Activated CD8-positive, alpha-beta T cell treated with anti-CD3 and anti-CD28 coated beads, Interleukin-2, amount 10 ng/mL, durations not matched to agents 7 days and 5 days (primary cell): ENCODE measurements at regions not wholly inside any gene's neighbourhood (a gene's known extent, or its start where the extent isn't known, plus 50 kb on each side); places are given as distances from the start of the nearest gene placed in this dataset.

Experiments used
- ATAC-seq: fragments of 150-1000 bp; cut with Tn5 transposase; one replicate; pipeline ENCODE4 v1.10.0; 2021; ENCODE audit warnings: moderate library complexity
- CTCF ChIA-PET: fragments of 350-600 bp; sonication (Branson Sonifier 250); formaldehyde crosslinking; loops from one replicate; lab custom pipeline; 2021; ENCODE audit warnings: antibody characterized with exemption; lab: Charles Lee
- POLR2A ChIA-PET: fragments of 350-600 bp; sonication (Branson Sonifier 250); formaldehyde crosslinking; loops from one replicate; lab custom pipeline; 2021; ENCODE audit warnings: antibody characterized with exemption; lab: Charles Lee
- DNase-seq: peaks from one replicate; pipeline ENCODE4 v3.0.0-alpha.2; 2020
- H3K27ac Mint-ChIP-seq: one replicate; pipeline ENCODE4 v1.8.0; 2021; ENCODE audit warnings: mild to moderate bottlenecking, mixed read lengths
- H3K27me3 Mint-ChIP-seq: one replicate; pipeline ENCODE4 v1.8.0; 2021; ENCODE audit warnings: low read depth, mixed read lengths
- H3K36me3 Mint-ChIP-seq: one replicate; pipeline ENCODE4 v1.8.0; 2021; ENCODE audit warnings: low read depth, mixed read lengths
- H3K4me1 Mint-ChIP-seq: one replicate; pipeline ENCODE4 v1.8.0; 2021; ENCODE audit warnings: low read depth, mixed read lengths
- H3K4me3 Mint-ChIP-seq: one replicate; pipeline ENCODE4 v1.8.0; 2021; ENCODE audit warnings: mild to moderate bottlenecking, mixed read lengths
- H3K9me3 Mint-ChIP-seq: one replicate; pipeline ENCODE4 v1.8.0; 2022; ENCODE audit warnings: mixed read lengths; ENCODE audit not compliant: insufficient read depth

DNA sequence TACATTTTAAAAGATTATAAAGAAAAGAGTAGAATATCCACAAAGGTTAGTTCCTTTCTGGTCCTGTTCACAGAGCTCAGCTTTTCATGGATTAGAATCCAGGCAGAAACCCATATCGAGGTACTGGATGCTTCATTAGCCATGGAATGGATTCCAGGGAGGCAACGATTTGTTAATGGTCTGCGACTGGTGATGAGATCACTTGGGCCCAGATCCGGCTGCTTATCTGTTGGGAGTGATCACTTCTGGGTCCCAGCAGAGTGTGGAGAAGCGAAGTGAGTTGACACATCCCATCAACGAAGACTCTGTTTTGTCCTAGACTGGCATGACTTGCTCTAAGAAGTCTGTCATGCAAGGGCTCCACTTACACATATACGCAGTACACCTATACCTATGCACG lies 165.8 kb downstream of the MAF start:
- ATAC-seq (no peak), DNase-seq (no peak)
- Mint-ChIP-seq H3K4me1 (no peaks in the 10 kb centered on the region), H3K27ac (no peak overlapping the region), H3K4me3 (no peak overlapping the region), H3K27me3 (no peaks in the 10 kb centered on the region), H3K36me3 (no peaks in the 10 kb centered on the region), H3K9me3 (no peaks in the 10 kb centered on the region)
- ChIA-PET POLR2A (no interaction called here), CTCF (no interaction called here)

DNA sequence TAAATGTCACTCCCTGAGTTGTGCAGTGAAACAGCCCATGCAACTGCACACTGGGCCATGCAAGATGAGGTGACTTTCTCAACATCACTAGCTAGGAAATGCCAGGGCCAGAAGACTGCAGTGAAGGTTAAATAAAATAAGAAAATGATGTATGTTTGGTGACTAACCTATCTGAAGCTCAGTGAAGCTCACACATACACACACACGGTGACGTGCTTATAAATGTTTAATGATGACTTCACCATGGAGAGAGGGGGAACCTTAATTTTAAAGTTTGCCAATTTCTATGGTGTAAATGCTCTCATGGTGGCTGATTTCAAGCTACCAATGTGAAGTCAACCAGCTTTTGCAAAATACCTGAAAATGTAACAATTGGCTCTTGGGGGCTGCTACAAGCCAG lies 166.4 kb downstream of the MAF start:
- ChIA-PET CTCF (no interaction called here), POLR2A (no interaction called here)
- Mint-ChIP-seq H3K27ac (no peak overlapping the region), H3K4me3 (no peak overlapping the region), H3K27me3 (no peaks in the 10 kb centered on the region), H3K36me3 (no peaks in the 10 kb centered on the region), H3K4me1 (no peaks in the 10 kb centered on the region), H3K9me3 (no peaks in the 10 kb centered on the region)
- ATAC-seq = no peak
- no peak for DNase-seq

DNA sequence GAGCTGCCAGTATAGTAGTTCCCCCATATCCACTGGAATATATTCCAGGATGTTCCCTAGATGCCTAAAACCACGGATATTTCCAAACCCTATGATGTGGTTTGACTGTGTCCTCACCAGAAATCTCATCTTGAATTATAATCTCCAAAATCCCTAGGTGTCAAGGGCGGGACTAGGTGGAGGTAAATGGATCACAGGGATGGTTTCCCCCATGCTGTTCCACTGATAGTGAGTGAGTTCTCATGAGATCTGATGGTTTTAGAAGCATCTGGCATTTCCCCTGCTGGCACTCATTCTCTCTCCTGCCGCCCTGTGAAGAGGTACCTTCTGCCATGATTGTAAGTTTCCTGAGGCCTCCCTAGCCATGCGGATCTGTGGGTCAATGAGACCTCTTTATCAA lies 168.6 kb downstream of the MAF start:
- Mint-ChIP-seq H3K4me3 (no peak overlapping the region), H3K27me3 (no peaks in the 10 kb centered on the region), H3K9me3 (no peaks in the 10 kb centered on the region), H3K27ac (no peak overlapping the region), H3K4me1 (no peaks in the 10 kb centered on the region), H3K36me3 (no peaks in the 10 kb centered on the region)
- ChIA-PET POLR2A (no interaction called here), CTCF (no interaction called here)
- DNase-seq = no peak
- no peak for ATAC-seq

DNA sequence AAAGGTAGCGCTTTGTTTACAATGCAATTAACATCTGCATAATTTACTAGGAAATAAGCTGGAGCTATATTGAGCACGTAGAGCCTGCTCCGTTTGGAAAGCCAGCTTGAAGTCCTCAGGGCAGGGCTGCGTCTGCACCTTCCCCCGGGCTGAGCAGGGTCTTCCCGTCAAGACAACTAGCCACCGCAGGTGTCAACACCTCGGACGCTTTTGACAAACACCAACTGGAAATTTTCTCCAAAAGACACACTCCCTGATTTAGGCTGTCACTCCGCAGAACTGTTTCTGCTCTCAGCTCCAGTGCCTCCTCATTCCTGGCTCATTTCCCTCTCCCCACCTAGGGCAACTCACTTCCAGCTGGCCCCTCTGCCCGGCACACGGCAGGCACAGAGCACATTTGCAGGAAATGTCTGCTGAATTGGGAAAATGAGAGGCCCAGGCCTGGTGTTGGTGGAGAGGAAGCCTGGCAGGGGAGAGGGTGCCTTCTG lies 170.3 kb downstream of the MAF start:
- POLR2A ChIA-PET = no interaction called here
- no peak overlapping the region for H3K27ac Mint-ChIP-seq
- DNase-seq = no peak
- CTCF ChIA-PET = no interaction called here
- no peak for ATAC-seq
- no peaks in the 10 kb centered on the region for H3K9me3 Mint-ChIP-seq
- no peaks in the 10 kb centered on the region for H3K4me1 Mint-ChIP-seq
- no peaks in the 10 kb centered on the region for H3K27me3 Mint-ChIP-seq
- H3K4me3 Mint-ChIP-seq = no peak overlapping the region
- no peaks in the 10 kb centered on the region for H3K36me3 Mint-ChIP-seq

DNA sequence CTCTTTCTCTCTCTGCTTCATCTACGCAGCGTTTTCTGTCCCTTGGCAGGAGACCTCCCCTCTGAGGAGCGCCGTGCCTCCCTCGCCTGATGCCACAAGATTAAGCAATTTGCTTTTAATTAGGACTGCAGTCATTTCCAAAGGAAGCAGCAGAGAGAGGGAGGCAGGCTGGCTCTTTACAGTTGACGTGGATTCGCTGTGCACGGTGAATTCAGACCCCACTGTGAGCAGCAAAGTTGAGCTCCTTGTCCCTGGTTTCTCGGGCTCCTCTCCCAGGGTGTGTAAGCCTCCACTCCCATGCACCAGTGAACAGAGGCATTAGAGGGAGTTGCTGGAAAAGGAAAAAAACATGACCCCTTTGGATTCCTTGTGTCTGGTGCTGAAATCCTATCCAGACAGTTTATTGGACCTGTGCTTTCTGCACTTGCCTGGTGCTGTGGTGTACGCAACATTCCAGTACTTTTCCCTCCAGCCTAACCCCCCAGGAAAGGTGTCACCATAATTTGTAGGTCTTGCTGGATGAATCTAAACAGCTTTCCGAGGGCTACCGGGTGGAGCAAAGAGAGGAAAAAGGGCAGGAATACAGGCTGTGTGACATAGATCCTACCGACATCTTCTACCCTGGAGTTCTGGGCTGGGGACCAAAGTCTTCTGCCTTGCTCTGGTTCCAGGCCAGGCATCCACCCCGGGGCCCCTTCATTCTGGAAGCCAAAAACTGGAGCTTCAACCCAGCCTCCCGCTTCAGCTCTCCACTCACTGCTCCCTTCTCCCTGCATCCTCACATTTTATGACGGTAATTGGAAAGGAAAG lies 171.0 kb downstream of the MAF start:
- Mint-ChIP-seq H3K27ac (no peak overlapping the region), H3K4me3 (no peak overlapping the region), H3K36me3 (no peaks in the 10 kb centered on the region), H3K9me3 (no peaks in the 10 kb centered on the region), H3K4me1 (no peaks in the 10 kb centered on the region), H3K27me3 (no peaks in the 10 kb centered on the region)
- ATAC-seq = no peak
- CTCF ChIA-PET = no interaction called here
- DNase-seq = no peak
- POLR2A ChIA-PET = no interaction called here

DNA sequence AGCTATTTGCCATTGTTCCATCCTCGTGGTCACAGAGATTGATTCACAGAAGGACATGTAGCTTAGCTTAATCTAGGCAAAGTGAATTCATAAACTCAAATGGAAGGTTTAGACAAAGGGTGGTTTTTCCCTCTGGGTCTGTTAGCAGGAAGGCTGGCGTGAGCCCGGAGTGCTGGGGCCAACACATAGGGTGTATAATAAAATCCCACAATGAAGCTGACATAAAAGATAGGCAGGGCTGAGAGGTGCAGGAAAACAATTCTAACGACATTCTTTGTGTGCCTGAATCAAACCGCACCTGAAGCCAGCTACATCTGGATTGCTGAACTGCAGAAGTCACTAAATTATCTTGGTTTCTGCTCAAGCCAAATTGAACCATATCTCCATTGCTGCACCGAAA lies 173.9 kb downstream of the MAF start:
- no peak for DNase-seq
- ATAC-seq = no peak
- Mint-ChIP-seq H3K36me3 (no peaks in the 10 kb centered on the region), H3K4me1 (no peaks in the 10 kb centered on the region), H3K27me3 (no peaks in the 10 kb centered on the region), H3K4me3 (no peak overlapping the region), H3K27ac (no peak overlapping the region), H3K9me3 (no peaks in the 10 kb centered on the region)
- CTCF ChIA-PET = interaction anchor here (0.7 to 1.2 kb wide), 2 partner anchors 10 to 13 kb away, joined by 3 to 4 read pairs; no protein-coding TSS in a partner anchor
- POLR2A ChIA-PET = no interaction called here

DNA sequence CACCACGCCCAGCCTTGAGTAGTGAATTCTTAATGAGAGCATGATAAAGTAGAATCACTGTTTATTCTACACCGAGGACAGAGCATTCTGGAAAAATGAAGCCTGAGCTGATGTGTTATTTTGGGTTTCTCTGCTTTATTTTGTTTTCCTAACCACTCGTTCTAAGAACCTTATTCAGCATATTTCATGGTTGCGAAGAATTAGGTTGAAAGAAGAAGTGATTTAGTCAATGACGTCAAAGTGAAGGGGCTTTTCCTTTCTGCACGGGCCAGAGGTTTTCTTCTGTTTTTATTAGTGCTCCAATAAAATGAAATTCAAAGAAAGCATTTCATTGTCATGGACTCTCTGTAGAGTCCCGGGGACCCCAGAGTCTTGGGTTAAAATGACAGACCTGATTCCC lies 178.5 kb downstream of the MAF start:
- DNase-seq = no peak
- Mint-ChIP-seq H3K9me3 (no peaks in the 10 kb centered on the region), H3K4me3 (no peak overlapping the region), H3K27me3 (peaks cover 2% of the 10 kb centered on the region), H3K36me3 (no peaks in the 10 kb centered on the region), H3K4me1 (peaks cover 1% of the 10 kb centered on the region), H3K27ac (no peak overlapping the region)
- CTCF ChIA-PET = no interaction called here
- POLR2A ChIA-PET = no interaction called here
- ATAC-seq = no peak

DNA sequence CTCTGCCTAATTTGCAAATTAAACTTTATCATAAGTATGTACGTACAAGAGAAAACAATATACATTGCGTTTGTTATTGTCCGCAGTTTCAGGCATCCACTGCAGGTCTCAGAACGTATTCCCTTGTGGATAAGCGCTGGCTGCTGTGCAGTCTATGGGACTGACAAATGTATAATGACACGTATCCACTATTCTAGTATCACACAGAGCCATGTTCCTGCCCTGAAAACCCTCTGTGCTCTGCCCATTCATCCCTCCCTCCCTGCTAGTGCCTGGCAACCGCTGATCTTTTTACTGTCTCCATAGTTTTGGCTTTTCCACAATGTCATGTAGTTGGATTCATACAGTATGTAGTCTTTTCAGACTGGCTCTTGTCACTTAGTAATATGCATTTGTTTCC lies 179.4 kb downstream of the MAF start:
- POLR2A ChIA-PET = no interaction called here
- Mint-ChIP-seq H3K27me3 (peaks cover 2% of the 10 kb centered on the region), H3K36me3 (no peaks in the 10 kb centered on the region), H3K9me3 (no peaks in the 10 kb centered on the region), H3K4me3 (no peak overlapping the region), H3K27ac (no peak overlapping the region), H3K4me1 (peaks cover 10% of the 10 kb centered on the region)
- ATAC-seq (no peak), DNase-seq (no peak)
- CTCF ChIA-PET = no interaction called here

- Mint-ChIP-seq H3K36me3 (no peaks in the 10 kb centered on the region), H3K27me3 (peaks cover 2% of the 10 kb centered on the region), H3K9me3 (no peaks in the 10 kb centered on the region), H3K4me1 (peaks cover 16% of the 10 kb centered on the region), H3K27ac (no peak overlapping the region), H3K4me3 (no peak overlapping the region)
- ChIA-PET CTCF (no interaction called here), POLR2A (no interaction called here)
- DNase-seq = no peak
- ATAC-seq = no peak
These were observed 180.0 kb downstream of the MAF start for GRCh38 chr16:79420493-79420892.

GRCh38 chr16:79419148-79419547 lies 181.4 kb downstream of the MAF start:
- no peaks in the 10 kb centered on the region for H3K9me3 Mint-ChIP-seq
- no peaks in the 10 kb centered on the region for H3K36me3 Mint-ChIP-seq
- H3K27me3 Mint-ChIP-seq = peaks cover 11% of the 10 kb centered on the region
- DNase-seq (no peak), ATAC-seq (no peak)
- POLR2A ChIA-PET = interaction anchor here (0.6 kb wide), 1 partner anchor 1309 kb away, joined by 3 read pairs; no protein-coding TSS in a partner anchor
- CTCF ChIA-PET = no interaction called here
- no peak overlapping the region for H3K4me3 Mint-ChIP-seq
- H3K27ac Mint-ChIP-seq = no peak overlapping the region
- H3K4me1 Mint-ChIP-seq = peaks cover 23% of the 10 kb centered on the region

DNA sequence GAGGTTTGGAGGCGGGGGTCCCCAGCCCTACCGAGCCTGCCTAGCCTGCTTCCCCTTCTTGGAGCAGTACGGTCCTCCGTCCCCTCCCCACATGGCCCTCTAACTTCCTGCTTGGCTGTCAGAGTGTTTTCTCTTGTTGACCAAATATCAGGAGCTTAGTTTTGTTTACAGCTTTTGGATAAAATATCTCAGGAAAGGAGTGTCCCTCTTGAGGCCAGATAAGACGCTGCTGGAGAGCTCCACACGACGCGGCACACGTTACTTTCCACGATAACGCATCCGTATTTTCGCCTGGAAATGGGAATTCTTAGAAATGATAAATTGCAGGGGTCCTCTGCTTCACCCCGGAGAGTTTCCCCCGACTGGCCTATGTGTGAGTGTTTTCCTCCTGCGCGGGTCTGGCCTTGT lies 182.9 kb downstream of the MAF start:
- Mint-ChIP-seq H3K36me3 (no peaks in the 10 kb centered on the region), H3K27me3 (peaks cover 11% of the 10 kb centered on the region), H3K9me3 (no peaks in the 10 kb centered on the region), H3K4me3 (no peak overlapping the region), H3K27ac (no peak overlapping the region), H3K4me1 (peaks cover 27% of the 10 kb centered on the region)
- ATAC-seq = no peak
- no peak for DNase-seq
- CTCF ChIA-PET = no interaction called here
- POLR2A ChIA-PET = no interaction called here

DNA sequence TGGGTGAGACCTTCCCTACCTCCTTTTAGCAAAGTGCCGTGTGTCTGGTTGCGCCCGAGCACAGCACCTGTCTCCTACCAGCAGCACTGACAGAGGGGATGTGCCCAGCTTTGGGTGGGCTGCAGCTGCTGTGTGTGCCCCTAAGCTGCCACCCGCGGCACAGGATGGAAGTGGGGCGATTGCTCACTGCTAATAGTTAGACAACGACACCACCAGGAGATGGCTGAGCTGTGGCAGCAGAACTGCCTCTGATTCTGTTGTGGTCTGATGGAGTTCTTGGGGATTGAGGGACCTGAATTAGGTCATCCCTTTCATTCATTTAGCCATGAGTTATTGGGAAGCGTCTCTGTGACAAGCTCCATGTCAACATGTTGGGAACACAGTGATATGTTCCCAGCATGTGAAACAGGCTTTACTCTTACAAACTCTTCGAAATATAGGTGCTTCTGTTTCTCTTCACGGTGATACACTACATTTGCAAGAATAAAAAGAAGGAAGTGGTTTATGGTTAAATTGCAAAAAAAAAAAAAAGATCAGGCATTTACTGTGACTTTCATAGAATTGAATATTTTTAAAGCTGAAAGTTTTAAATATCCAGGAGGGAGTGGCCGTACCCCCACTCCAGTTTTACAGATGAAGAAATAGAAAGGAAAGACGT lies 184.4 kb downstream of the MAF start:
- POLR2A ChIA-PET = interaction anchor here (0.7 kb wide), 1 partner anchor 194 kb away, joined by 3 read pairs; no protein-coding TSS in a partner anchor

More for the DNA sequence above, 184.4 kb downstream of the MAF start:
- Mint-ChIP-seq H3K27ac (peak overlapping the region; percentile 67), H3K4me3 (peak overlapping the region; percentile 44), H3K4me1 (peaks cover 28% of the 10 kb centered on the region), H3K36me3 (no peaks in the 10 kb centered on the region), H3K9me3 (no peaks in the 10 kb centered on the region), H3K27me3 (peaks cover 11% of the 10 kb centered on the region)
- peak; percentile 31 for DNase-seq
- CTCF ChIA-PET = interaction anchor here (0.8 to 1.2 kb wide), 4 partner anchors 10 to 185 kb away, joined by 3 read pairs; partner anchors contain the start of gene MAF
- ATAC-seq = peak; percentile 51
